ENCODE measurements at regions not wholly inside any gene's neighbourhood (a gene's known extent, or its start where the extent isn't known, plus 50 kb on each side); places are given as distances from the start of the nearest gene placed in this dataset.
"Not testable (repeated sequence)": the region's sequence is repeated elsewhere in the genome, so short reads cannot be mapped to it uniquely, and the experiment has no call there.

- not testable (repeated sequence) for TF ChIP-seq CTCF (IDR thresholded peaks at IDR 0.05; ENCODE audit: poor library complexity); EZH2 (IDR thresholded peaks at IDR 0.05; ENCODE audit: borderline replicate concordance)
Measured at GRCh38 chr12:124697722-124698121, 130.3 kb upstream of the NCOR2 start.

Measured in hepatocyte (in vitro differentiated cells).